Hepatocyte (in vitro differentiated cells): ENCODE measurements at regions not wholly inside any gene's neighbourhood (a gene's known extent, or its start where the extent isn't known, plus 50 kb on each side); places are given as distances from the start of the nearest gene placed in this dataset.

ENCODE experiments used
- CTCF ChIP-seq: fragments of 200-600 bp; sonication (generic); IDR thresholded peaks from 2 replicates; pipeline ENCODE4 v1.5.1; 2016; ENCODE audit warnings: antibody characterized with exemption, mild to moderate bottlenecking; ENCODE audit not compliant: poor library complexity
- EZH2phosphoT487 ChIP-seq: fragments of 200-600 bp; sonication (generic); IDR thresholded peaks from one replicate; pipeline ENCODE4 v1.6.1; 2018; ENCODE audit warnings: antibody characterized with exemption, mild to moderate bottlenecking, low read depth, moderate library complexity; ENCODE audit not compliant: unreplicated experiment, severe bottlenecking

- no peak for TF ChIP-seq CTCF
- TF ChIP-seq EZH2phosphoT487, result no peak
These were observed 170.1 kb upstream of the B3GAT1 start for GRCh38 chr11:134581966-134582769.
